ENCODE measurements at regions not wholly inside any gene's neighbourhood (a gene's known extent, or its start where the extent isn't known, plus 50 kb on each side); places are given as distances from the start of the nearest gene placed in this dataset.

DNA sequence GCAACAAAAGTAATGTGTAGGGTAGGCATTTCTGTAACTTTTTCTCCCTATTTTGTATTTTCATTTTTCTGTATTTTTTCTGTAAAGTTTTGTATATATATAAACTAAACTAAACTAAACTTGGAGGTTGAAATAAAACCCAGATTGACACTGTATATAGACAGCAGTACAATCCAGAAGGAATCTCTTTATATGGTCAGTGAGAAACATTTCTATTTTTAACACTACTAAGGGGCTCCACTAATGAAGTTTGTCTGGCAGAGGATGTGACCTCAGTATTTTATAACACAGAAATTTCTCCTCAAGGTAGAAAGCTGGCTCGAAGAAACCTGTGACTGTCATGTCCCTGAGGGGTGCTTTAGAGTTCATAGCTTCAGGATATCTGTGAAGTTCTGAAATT is 959.2 kb downstream of the ADGRL3 start:
- H3K27ac ChIP-seq: no peak overlapping the region
- H3K27me3 ChIP-seq: no peaks in the 10 kb centered on the region
- intact Hi-C loops (cut with DNase I): no loop called here
- H3K4me3 ChIP-seq: no peak overlapping the region
- H3K9me3 ChIP-seq: no peaks in the 10 kb centered on the region
- H3K4me1 ChIP-seq: no peaks in the 10 kb centered on the region
- H3K36me3 ChIP-seq: no peaks in the 10 kb centered on the region
- no peak for TF ChIP-seq POLR2AphosphoS5 (IDR thresholded peaks at IDR 0.05; ENCODE audit: insufficient read depth in 1 of 2, low read depth in 1 of 2)
- TF ChIP-seq CTCF (IDR thresholded peaks at IDR 0.05): no peak
- no peak for TF ChIP-seq POLR2A (IDR thresholded peaks at IDR 0.05)
- no peak for DNase-seq (ENCODE audit: extremely low spot score in 2 of 2)

DNA sequence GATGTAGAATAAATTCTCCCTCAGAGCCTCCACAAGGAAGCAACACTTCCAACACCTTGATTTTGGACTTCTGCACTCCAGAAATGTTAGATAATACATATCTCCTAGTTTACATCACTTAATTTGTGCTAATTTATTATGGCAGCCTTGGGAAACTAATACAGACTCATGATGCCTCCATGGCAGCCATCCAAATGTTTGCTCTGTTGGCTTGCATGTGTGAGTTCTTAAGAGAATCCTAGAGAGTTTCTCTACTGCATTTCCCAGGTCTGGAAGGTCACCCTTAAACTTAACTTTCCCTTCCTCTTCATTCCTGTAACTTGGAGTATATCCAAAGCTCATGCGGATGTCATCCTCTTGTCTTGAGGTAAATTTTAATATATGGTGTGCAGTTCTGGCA is 956.1 kb downstream of the ADGRL3 start:
- intact Hi-C loops (cut with DNase I): no loop called here
- Histone ChIP-seq H3K27me3 (no peaks in the 10 kb centered on the region), H3K36me3 (no peaks in the 10 kb centered on the region), H3K27ac (no peak overlapping the region), H3K4me1 (no peaks in the 10 kb centered on the region), H3K9me3 (no peaks in the 10 kb centered on the region), H3K4me3 (no peak overlapping the region)
- no peak for DNase-seq (ENCODE audit: extremely low spot score in 2 of 2)
- TF ChIP-seq POLR2A (IDR thresholded peaks at IDR 0.05): no peak
- TF ChIP-seq CTCF (IDR thresholded peaks at IDR 0.05): no peak
- TF ChIP-seq POLR2AphosphoS5 (IDR thresholded peaks at IDR 0.05; ENCODE audit: insufficient read depth in 1 of 2, low read depth in 1 of 2): no peak

DNA sequence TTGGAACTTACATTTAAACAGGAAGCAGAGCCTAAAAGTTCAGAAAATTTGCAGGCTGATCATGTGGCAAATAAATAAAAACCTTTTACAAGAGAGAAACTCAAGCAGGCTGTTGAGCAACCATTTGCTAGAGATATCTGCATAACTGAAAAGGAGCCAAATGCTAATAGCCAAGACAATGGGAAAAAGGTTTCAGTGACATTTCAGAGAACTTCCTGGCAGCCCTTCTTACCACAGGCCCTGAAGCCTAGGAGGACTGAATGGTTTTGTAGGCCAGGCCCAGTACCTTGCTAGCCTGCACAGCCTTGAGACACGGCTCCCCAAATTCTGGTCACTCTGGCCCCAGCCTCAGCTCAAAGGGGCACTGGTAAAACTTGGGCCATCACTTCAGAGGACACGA is 945.1 kb downstream of the ADGRL3 start:
- H3K36me3 ChIP-seq: no peaks in the 10 kb centered on the region
- no peak for DNase-seq (ENCODE audit: extremely low spot score in 2 of 2)
- H3K4me1 ChIP-seq: no peaks in the 10 kb centered on the region
- no peak for TF ChIP-seq CTCF (IDR thresholded peaks at IDR 0.05)
- no peak for TF ChIP-seq POLR2A (IDR thresholded peaks at IDR 0.05)
- TF ChIP-seq POLR2AphosphoS5 (IDR thresholded peaks at IDR 0.05; ENCODE audit: insufficient read depth in 1 of 2, low read depth in 1 of 2): no peak
- H3K27ac ChIP-seq: no peak overlapping the region
- no peaks in the 10 kb centered on the region for H3K27me3 ChIP-seq
- intact Hi-C loops (cut with DNase I): no loop called here
- no peaks in the 10 kb centered on the region for H3K9me3 ChIP-seq
- no peak overlapping the region for H3K4me3 ChIP-seq

- no peak for DNase-seq (ENCODE audit: extremely low spot score in 2 of 2)
- H3K27ac ChIP-seq: no peak overlapping the region
- no peak overlapping the region for H3K4me3 ChIP-seq
- no peaks in the 10 kb centered on the region for H3K36me3 ChIP-seq
- no peak for TF ChIP-seq CTCF (IDR thresholded peaks at IDR 0.05)
- no peak for TF ChIP-seq POLR2AphosphoS5 (IDR thresholded peaks at IDR 0.05; ENCODE audit: insufficient read depth in 1 of 2, low read depth in 1 of 2)
- no peak for TF ChIP-seq POLR2A (IDR thresholded peaks at IDR 0.05)
- no peaks in the 10 kb centered on the region for H3K9me3 ChIP-seq
- no peaks in the 10 kb centered on the region for H3K4me1 ChIP-seq
- intact Hi-C loops (cut with DNase I): no loop called here
- H3K27me3 ChIP-seq: no peaks in the 10 kb centered on the region
These were observed 944.3 kb downstream of the ADGRL3 start for GRCh38 chr4:62144431-62144830.

DNA sequence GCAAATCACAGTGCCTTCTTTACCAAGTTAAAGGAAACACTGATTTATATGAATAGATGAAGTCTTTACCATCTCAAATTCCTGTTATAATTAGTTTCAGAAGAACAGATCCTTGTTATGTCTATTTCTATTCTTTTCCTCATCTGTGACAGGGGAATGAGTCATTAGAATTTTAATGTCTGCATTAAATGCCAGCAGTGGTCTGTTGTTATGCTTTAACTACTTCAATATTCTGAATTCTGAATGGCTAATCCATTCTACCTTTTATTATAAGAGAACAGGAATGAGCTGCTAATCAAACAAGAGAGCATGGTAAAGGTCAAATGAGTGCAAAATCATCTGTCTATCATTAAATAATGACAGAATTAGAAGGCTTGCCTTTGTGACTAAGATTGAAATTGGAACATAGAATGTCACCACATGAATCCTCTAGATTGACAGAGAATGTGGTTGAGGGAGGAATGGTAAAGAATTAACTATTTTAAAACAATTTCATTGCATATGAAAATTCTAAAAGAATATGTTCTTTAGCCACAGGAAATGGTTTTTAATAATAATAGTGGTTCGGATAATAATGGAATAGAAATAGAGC is 935.5 kb downstream of the ADGRL3 start:
- Histone ChIP-seq H3K27ac (no peak overlapping the region), H3K27me3 (no peaks in the 10 kb centered on the region), H3K4me1 (no peaks in the 10 kb centered on the region), H3K36me3 (no peaks in the 10 kb centered on the region), H3K9me3 (no peaks in the 10 kb centered on the region), H3K4me3 (no peak overlapping the region)
- TF ChIP-seq POLR2AphosphoS5 (IDR thresholded peaks at IDR 0.05; ENCODE audit: insufficient read depth in 1 of 2, low read depth in 1 of 2): no peak
- no peak for TF ChIP-seq POLR2A (IDR thresholded peaks at IDR 0.05)
- no peak for TF ChIP-seq CTCF (IDR thresholded peaks at IDR 0.05)
- intact Hi-C loops (cut with DNase I): no loop called here
- no peak for DNase-seq (ENCODE audit: extremely low spot score in 2 of 2)
